ENCODE measurements at regions not wholly inside any gene's neighbourhood (a gene's known extent, or its start where the extent isn't known, plus 50 kb on each side); places are given as distances from the start of the nearest gene placed in this dataset.
"Not testable (repeated sequence)": the region's sequence is repeated elsewhere in the genome, so short reads cannot be mapped to it uniquely, and the experiment has no call there.

DNA sequence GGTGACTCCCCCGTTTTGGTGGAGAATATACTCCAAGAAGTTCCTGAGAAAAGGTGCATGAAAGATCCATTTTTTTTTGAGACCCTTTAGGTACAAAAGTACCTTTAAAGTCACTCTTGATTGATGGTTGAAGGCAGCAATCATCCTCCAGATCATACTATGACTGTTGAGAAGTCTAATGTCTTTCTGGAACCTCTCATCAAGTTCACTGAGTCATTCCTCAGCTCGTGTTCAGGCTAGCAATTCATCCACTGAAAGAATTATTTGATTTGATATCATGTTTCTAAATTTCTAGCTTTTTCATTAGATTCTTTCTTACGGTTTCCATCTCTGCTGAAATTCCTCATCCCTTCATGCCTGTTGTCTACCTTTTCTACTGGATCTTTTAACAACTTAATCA lies 65.1 kb upstream of the GJB6 start:
- no peaks in the 10 kb centered on the region for H3K9me2 ChIP-seq (replicated peaks; ENCODE audit: insufficient read depth, low read length)
- no peaks in the 10 kb centered on the region for H3K36me3 ChIP-seq (replicated peaks; ENCODE audit: insufficient read depth, low read length)
- H3K9me3 ChIP-seq (replicated peaks; ENCODE audit: insufficient read depth, low read length), result no peaks in the 10 kb centered on the region
- H3K4me1 ChIP-seq (ENCODE audit: low read length), result no peaks in the 10 kb centered on the region
- no peaks in the 10 kb centered on the region for H3F3A ChIP-seq (ENCODE audit: insufficient read depth, low read length)
- no peak overlapping the region for H3K9ac ChIP-seq (ENCODE audit: low read length)
- no peaks in the 10 kb centered on the region for H3K79me2 ChIP-seq (ENCODE audit: low read length)
- no peak overlapping the region for H3K27ac ChIP-seq (ENCODE audit: low read length)
- no peak overlapping the region for H3K4me3 ChIP-seq (ENCODE audit: low read length)
- no peaks in the 10 kb centered on the region for H3K27me3 ChIP-seq (replicated peaks; ENCODE audit: insufficient read depth, low read length)
- no peak overlapping the region for H3K4me2 ChIP-seq (ENCODE audit: low read depth, low read length)
- TF ChIP-seq EZH2phosphoT487 (IDR thresholded peaks at IDR 0.05; ENCODE audit: low read length) (no peak), EZH2 (optimal IDR thresholded peaks at IDR 0.05; ENCODE audit: low read depth, low read length) (no peak)
- TF ChIP-seq, protein P1, sequence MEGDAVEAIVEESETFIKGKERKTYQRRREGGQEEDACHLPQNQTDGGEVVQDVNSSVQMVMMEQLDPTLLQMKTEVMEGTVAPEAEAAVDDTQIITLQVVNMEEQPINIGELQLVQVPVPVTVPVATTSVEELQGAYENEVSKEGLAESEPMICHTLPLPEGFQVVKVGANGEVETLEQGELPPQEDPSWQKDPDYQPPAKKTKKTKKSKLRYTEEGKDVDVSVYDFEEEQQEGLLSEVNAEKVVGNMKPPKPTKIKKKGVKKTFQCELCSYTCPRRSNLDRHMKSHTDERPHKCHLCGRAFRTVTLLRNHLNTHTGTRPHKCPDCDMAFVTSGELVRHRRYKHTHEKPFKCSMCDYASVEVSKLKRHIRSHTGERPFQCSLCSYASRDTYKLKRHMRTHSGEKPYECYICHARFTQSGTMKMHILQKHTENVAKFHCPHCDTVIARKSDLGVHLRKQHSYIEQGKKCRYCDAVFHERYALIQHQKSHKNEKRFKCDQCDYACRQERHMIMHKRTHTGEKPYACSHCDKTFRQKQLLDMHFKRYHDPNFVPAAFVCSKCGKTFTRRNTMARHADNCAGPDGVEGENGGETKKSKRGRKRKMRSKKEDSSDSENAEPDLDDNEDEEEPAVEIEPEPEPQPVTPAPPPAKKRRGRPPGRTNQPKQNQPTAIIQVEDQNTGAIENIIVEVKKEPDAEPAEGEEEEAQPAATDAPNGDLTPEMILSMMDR (IDR thresholded peaks at IDR 0.05; ENCODE audit: low read length), result no peak
- DNase-seq, result no peak
- no peaks in the 10 kb centered on the region for H4K20me1 ChIP-seq (ENCODE audit: insufficient read depth, low read length)
- no peak overlapping the region for H2AFZ ChIP-seq (ENCODE audit: low read length)

DNA sequence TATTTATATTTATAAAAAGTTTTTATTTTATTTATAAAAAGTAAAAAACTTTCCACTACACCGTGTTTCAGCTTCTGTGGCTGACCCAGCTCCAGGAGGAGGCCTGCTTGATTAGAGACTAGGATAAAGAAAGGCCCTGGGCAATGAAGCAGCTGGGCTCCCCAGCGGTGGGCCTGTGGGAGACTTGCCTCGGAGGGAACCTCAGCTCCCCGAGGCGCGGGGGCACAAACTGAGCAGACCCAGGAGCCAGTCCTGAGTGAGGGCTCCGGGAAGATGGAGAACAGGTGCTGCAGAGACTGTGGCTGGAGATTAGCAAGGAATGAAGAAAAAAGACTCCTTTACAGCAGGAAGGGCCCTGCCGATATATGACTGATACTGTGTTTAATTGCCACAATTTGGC lies 63.8 kb upstream of the GJB6 start:
- no peaks in the 10 kb centered on the region for H3K9me2 ChIP-seq (replicated peaks; ENCODE audit: insufficient read depth, low read length)
- H4K20me1 ChIP-seq (ENCODE audit: insufficient read depth, low read length), result no peaks in the 10 kb centered on the region
- no peak overlapping the region for H3K4me3 ChIP-seq (ENCODE audit: low read length)
- DNase-seq, result no peak
- TF ChIP-seq EZH2phosphoT487 (IDR thresholded peaks at IDR 0.05; ENCODE audit: low read length) (no peak), EZH2 (optimal IDR thresholded peaks at IDR 0.05; ENCODE audit: low read depth, low read length) (no peak)
- TF ChIP-seq, protein P1 (IDR thresholded peaks at IDR 0.05; ENCODE audit: low read length), result no peak
- H3K36me3 ChIP-seq (replicated peaks; ENCODE audit: insufficient read depth, low read length), result no peaks in the 10 kb centered on the region
- no peak overlapping the region for H3K27ac ChIP-seq (ENCODE audit: low read length)
- H2AFZ ChIP-seq (ENCODE audit: low read length), result no peak overlapping the region
- H3K4me1 ChIP-seq (ENCODE audit: low read length), result peaks cover 6% of the 10 kb centered on the region
- no peaks in the 10 kb centered on the region for H3K79me2 ChIP-seq (ENCODE audit: low read length)
- no peak overlapping the region for H3K9ac ChIP-seq (ENCODE audit: low read length)
- H3K27me3 ChIP-seq (replicated peaks; ENCODE audit: insufficient read depth, low read length), result no peaks in the 10 kb centered on the region
- no peak overlapping the region for H3K4me2 ChIP-seq (ENCODE audit: low read depth, low read length)
- no peaks in the 10 kb centered on the region for H3F3A ChIP-seq (ENCODE audit: insufficient read depth, low read length)
- H3K9me3 ChIP-seq (replicated peaks; ENCODE audit: insufficient read depth, low read length), result no peaks in the 10 kb centered on the region

DNA sequence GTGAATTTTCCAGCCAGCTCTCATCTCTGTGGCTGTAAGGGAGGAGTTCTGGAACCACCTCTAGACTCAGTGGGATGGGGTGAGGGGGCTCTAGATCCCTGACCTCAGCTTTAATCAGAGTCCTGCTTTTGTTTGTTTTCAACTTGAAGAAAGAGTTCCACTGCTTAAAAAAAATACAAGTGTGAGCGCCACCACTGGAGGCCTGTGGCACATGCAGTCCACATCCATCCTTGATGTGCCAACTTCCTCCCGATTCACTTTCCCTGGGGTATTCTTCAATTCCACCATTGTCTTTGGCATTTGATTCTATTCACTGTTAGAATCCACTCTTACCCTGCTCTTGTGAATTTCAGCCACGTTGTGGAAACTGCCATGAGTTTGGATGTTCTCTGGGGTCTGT lies 62.4 kb upstream of the GJB6 start:
- no peak overlapping the region for H3K27ac ChIP-seq (ENCODE audit: low read length)
- TF ChIP-seq, protein P1 (IDR thresholded peaks at IDR 0.05; ENCODE audit: low read length), result no peak
- no peak for TF ChIP-seq EZH2 (optimal IDR thresholded peaks at IDR 0.05; ENCODE audit: low read depth, low read length)
- no peak for TF ChIP-seq EZH2phosphoT487 (IDR thresholded peaks at IDR 0.05; ENCODE audit: low read length)
- H3K4me1 ChIP-seq (ENCODE audit: low read length), result peaks cover 6% of the 10 kb centered on the region
- H4K20me1 ChIP-seq (ENCODE audit: insufficient read depth, low read length), result no peaks in the 10 kb centered on the region
- DNase-seq, result no peak
- no peaks in the 10 kb centered on the region for H3K36me3 ChIP-seq (replicated peaks; ENCODE audit: insufficient read depth, low read length)
- no peak overlapping the region for H3K4me3 ChIP-seq (ENCODE audit: low read length)
- H3K4me2 ChIP-seq (ENCODE audit: low read depth, low read length), result no peak overlapping the region
- H3K9ac ChIP-seq (ENCODE audit: low read length), result no peak overlapping the region
- H3K79me2 ChIP-seq (ENCODE audit: low read length), result no peaks in the 10 kb centered on the region
- no peaks in the 10 kb centered on the region for H3F3A ChIP-seq (ENCODE audit: insufficient read depth, low read length)
- no peak overlapping the region for H2AFZ ChIP-seq (ENCODE audit: low read length)
- no peaks in the 10 kb centered on the region for H3K27me3 ChIP-seq (replicated peaks; ENCODE audit: insufficient read depth, low read length)
- no peaks in the 10 kb centered on the region for H3K9me2 ChIP-seq (replicated peaks; ENCODE audit: insufficient read depth, low read length)
- H3K9me3 ChIP-seq (replicated peaks; ENCODE audit: insufficient read depth, low read length), result no peaks in the 10 kb centered on the region

DNA sequence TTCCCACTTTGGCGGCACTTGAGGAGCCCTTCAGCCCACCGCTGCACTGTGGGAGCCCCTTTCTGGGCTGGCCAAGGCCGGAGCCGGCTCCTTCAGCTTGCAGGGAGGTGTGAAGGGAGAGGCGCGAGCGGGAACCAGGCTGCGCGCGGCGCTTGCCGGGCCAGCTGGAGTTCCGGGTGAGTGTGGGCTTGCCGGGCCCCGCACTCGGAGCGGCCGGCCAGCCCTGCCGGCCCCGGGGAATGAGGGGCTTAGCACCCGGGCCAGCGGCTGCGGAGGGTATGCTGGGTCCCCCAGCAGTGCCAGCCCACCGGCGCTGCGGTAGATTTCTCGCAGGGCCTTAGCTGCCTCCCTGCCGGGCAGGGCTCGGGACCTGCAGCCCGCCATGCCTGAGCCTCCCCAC lies 60.2 kb upstream of the GJB6 start:
- H3K79me2 ChIP-seq (ENCODE audit: low read length); H3K9me2 ChIP-seq (replicated peaks; ENCODE audit: insufficient read depth, low read length); H3F3A ChIP-seq (ENCODE audit: insufficient read depth, low read length); H3K9ac ChIP-seq (ENCODE audit: low read length); DNase-seq; H3K9me3 ChIP-seq (replicated peaks; ENCODE audit: insufficient read depth, low read length); H4K20me1 ChIP-seq (ENCODE audit: insufficient read depth, low read length); H3K27me3 ChIP-seq (replicated peaks; ENCODE audit: insufficient read depth, low read length); H3K36me3 ChIP-seq (replicated peaks; ENCODE audit: insufficient read depth, low read length); H3K4me1 ChIP-seq (ENCODE audit: low read length); H3K27ac ChIP-seq (ENCODE audit: low read length); H3K4me2 ChIP-seq (ENCODE audit: low read depth, low read length); H3K4me3 ChIP-seq (ENCODE audit: low read length); H2AFZ ChIP-seq (ENCODE audit: low read length): not testable (repeated sequence)
